ENCODE measurements at regions not wholly inside any gene's neighbourhood (a gene's known extent, or its start where the extent isn't known, plus 50 kb on each side); places are given as distances from the start of the nearest gene placed in this dataset.
"Not testable (repeated sequence)": the region's sequence is repeated elsewhere in the genome, so short reads cannot be mapped to it uniquely, and the experiment has no call there.

DNA sequence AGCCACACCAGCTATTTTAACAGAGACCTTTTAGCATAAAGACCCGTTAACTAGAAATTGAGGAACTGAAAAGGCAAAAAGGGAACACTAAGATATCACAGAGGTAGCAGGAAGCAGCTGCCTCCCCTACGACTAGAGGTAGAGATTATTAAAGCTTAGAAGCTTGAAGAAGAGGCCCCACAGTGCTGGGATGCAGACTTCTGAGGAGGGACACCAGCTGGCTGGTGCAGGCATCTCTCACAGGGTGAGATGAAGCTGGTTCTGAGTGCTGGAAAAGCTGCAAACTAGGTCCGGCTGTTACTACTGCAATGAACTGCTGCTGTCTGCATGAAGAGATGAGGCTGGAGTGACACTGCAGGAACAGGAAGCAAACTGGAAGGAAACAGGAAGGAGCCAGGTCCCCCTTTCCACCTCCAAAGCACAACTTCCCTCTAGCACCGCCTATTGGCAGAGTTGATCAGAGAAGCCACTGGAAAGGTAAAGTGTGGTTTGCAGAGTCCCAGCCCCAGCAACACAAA is 61.2 kb upstream of the MRPS9 start:
- DNase-seq (ENCODE audit: low spot score) (peak; percentile 32), FAIRE-seq (no peak)

DNA sequence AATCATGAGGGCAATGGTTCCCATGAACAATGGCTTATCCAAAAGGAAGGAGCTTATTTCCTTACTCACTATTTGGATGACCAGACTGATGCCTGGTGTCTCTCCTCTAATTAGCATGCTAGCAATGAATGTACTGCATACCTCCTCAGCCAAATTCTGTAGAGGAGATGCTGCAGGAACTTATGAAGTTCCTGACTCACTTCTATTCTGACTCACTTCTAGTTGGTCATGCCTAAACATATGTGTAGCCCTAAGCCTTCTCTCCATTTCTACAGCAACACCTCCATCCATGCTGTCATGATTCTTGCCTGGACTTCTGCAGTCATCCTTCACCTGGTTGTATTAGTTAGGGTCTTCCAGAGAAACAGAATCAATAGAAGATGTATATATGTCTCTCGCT is 59.9 kb upstream of the MRPS9 start:
- DNase-seq (ENCODE audit: low spot score): no peak
- no peak for FAIRE-seq

DNA sequence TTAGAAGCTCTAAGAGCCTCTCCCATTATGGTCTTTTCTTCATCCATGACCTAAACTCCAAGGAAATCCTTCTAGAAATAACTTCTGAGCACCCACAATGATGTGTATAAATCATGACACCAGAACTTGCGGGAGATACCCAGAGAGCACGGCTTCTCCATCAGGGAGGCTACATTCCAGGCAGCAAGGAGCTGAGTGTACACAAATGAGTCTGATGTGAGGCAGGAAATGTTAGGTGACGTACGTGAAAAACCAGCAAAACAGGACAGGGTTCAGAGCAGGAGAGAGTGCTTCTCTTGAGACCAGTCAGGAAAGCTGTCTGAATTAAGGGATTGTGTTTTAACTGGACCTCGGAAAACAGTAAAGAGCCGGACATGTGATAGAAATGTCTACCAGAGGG is 58.1 kb upstream of the MRPS9 start:
- DNase-seq (ENCODE audit: low spot score): not testable (repeated sequence)
- FAIRE-seq: peak; percentile 89

DNA sequence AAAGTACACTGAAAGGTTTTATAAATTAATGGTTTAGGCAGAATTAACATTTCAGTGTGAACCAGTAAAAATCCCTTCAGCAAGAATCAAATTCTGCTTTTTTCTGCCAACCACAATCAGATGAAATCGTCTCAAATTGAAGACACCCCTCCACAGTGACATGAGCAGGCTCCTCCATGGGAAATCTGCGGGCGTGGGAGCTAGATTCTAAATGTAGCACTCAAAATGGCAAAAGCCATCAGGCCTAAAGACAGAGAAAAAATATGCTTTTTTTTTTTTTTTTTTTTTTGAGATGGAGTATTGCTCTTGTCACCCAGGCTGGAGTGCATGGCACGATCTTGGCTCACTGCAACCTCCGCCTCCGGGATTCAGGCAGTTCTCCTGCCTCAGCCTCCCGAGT is 55.8 kb upstream of the MRPS9 start:
- FAIRE-seq: no peak
- DNase-seq (ENCODE audit: low spot score): no peak
